Heart left ventricle (tissue), 16 donors: ENCODE measurements at regions not wholly inside any gene's neighbourhood (a gene's known extent, or its start where the extent isn't known, plus 50 kb on each side); places are given as distances from the start of the nearest gene placed in this dataset.
A peak's percentile ranks its signal among the peaks of the same experiment; 100 is the strongest.

ENCODE experiments used
- ATAC-seq, 4 donors: fragments of 200-7000 bp; cut with Tn5 transposase; one replicate each; pipeline ENCODE4 v1.9.1; 2020 to 2022; ENCODE audit warnings: moderate library complexity in 4 of 4, mild to moderate bottlenecking in 3 of 4, moderate number of reproducible peaks in 1 of 4
- DNase-seq, 5 donors: peaks; one replicate each; pipeline ENCODE4 v3.0.0-alpha.2; 2020
- H3K27ac ChIP-seq, 12 donors: fragments of 200-600 bp; sonication (generic) in 4 of 12; one replicate each; pipeline versions ENCODE4 v1.5.0 to v1.8.0; 2016 to 2022; ENCODE audit warnings: mild to moderate bottlenecking in 2 of 12
- H3K27me3 ChIP-seq, 9 donors: fragments of 200-600 bp; sonication (generic) in 2 of 9; one replicate each; pipeline versions ENCODE4 v1.5.1 to v1.8.0; 2016 to 2022; ENCODE audit warnings: mild to moderate bottlenecking in 3 of 9
- H3K36me3 ChIP-seq, 9 donors: fragments of 200-600 bp; sonication (generic) in 2 of 9; one replicate each; pipeline versions ENCODE4 v1.5.0 to v1.8.0; 2018 to 2022; ENCODE audit warnings: mild to moderate bottlenecking in 2 of 9
- H3K4me1 ChIP-seq, 12 donors: fragments of 200-600 bp; sonication (generic) in 4 of 12; one replicate each; pipeline versions ENCODE4 v1.5.0 to v1.8.0; 2016 to 2022; ENCODE audit warnings: mild to moderate bottlenecking in 3 of 12
- H3K4me3 ChIP-seq, 12 donors: fragments of 200-600 bp; sonication (generic) in 4 of 12; one replicate each; pipeline versions ENCODE4 v1.5.0 to v1.8.0; 2017 to 2022; ENCODE audit warnings: mild to moderate bottlenecking in 9 of 12, moderate library complexity in 4 of 12
- H3K9me3 ChIP-seq, 12 donors: fragments of 200-600 bp; sonication (generic) in 4 of 12; one replicate each; pipeline versions ENCODE4 v1.5.0 to v1.8.0; 2016 to 2022; ENCODE audit warnings: mild to moderate bottlenecking in 1 of 12
- POLR2A ChIP-seq, 2 donors: fragments of 450-650 bp; IDR thresholded peaks; one replicate each; pipeline ENCODE4 v1.6.1; 2017; ENCODE audit warnings: antibody characterized with exemption in 2 of 2, mild to moderate bottlenecking in 2 of 2, moderate library complexity in 2 of 2
- WGBS, 4 donors: extraction: QIAGEN DNeasy Blood & Tissue Kit in 2 of 4; methylation state at CpG; one replicate each; pipeline versions ENCODE4 v1.1.5 to v1.1.7; 2013 to 2018; 5-methylcytosine and 5-hydroxymethylcytosine counted together
- intact Hi-C, 10 donors: fragments of 100-400 bp; cut with DNase I; formaldehyde crosslinking; loops; one replicate each; pipeline versions ENCODE4 v1.11.1 to v1.14.2; 2022
- TF ChIP-seq, protein P1 (sequence below), 12 donors: fragments of 200-600 bp; sonication (generic) in 4 of 12; IDR thresholded peaks; one replicate each; pipeline versions ENCODE4 v1.5.0 to v1.8.0; 2018 to 2022; ENCODE audit warnings: antibody characterized with exemption in 12 of 12, mild to moderate bottlenecking in 5 of 12
- donor health status: ischemic (EF 13 %, LVEDD 7.1; RV severe dilation, severe dysfunction).
- donor health status: healthy with polysubstance abuse.
- donor health status: DM: no; HTN: yes; CAD: no.
- donor health status: DM: no; HTN: no; CAD: no.
- donor health status: ischemic (EF 25% LVEDD 6.9; RV normal size, moderate dysfunction).
- donor health status: ischemic (EF 25% LVEDD 5.7; RV mildly dilated, moderate dysfunction).
- donor health status: healthy.
- donor health status: DM: yes; HTN: yes; CAD: no.
- donor health status: ischemic (EF 35%, LVEDD 5.7; RV mildly dilated, moderate dysfunction).
- donor health status: nonischemic (EF 11% LVEDD 7.7; RV severe dilation, severe dysfunction).
- donor health status: DM: yes; HTN: yes; CAD: no.
- donor health status: PGD.
- donor health status: ischemic (EF 29% LVEDD 5.4; RV normal size, mild dysfunction).
- donor health status: nonischemic (EF 23%, LVEDD 6.1; RV moderate dilation, normal function).

DNA sequence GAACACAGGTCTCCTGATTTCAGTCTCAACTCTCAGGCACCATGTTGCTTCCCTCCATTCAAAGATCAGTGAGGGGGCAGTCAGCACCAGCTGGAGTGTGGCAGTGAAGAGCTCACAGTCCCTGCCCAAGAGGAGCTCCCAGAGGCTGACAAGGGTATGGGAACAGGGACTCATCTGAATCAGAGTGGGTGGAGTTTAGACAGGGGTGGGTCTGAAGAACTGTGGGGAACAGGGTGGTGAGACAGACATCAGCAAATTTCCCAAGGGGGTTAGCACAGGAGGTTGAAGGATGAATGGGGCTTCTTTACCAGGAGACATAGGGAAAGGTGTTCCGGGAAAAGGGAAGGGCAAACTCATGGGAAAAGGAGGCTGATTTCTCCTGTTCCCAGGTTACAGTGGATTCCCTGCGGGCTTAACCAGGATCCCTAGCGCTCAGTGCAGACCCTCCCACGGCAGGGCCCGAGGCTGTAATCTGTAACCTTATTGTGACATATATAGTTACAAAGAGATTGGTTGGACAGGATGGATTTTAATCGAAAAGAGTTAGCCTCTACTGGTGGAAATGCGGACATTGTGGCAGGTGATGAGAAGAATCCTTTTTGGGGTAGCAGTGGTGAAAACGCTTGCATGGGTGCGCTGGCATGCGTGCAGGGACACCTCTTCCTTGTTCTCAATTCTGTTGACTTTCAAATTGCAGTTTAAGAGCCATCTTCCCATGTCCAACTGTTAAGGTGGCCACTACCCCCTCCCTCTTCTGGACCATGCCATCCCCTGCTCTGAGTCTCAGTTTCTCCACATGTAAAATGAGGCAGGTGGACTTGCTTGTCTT is 160.3 kb downstream of the SMAD6 start:
- no peaks in the 10 kb centered on the region for H3K27me3 ChIP-seq

DNA sequence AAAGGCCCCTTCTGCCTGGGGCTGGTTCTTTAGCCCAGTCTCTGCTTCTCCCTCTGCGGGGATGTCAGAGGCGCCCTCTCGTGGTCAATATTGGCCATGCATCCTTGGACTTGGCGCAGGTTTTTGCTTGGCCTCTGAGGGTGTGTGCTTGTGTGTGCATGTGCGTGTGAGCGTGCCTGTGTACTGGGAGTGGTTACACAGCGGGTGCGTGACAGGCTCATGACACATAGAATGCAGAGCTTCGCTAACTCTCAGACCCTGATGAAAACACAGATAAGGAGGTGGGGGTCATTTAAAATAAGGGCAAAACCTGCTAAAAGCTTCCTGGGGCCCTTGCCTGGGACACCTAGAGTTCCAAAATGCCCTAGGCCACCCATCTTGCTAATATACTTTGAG is 160.9 kb downstream of the SMAD6 start:
- Histone ChIP-seq H3K4me3 (no peak overlapping the region), H3K4me1 (peaks cover 0 to 29% (median 12%) of the 10 kb centered on the region in 12 donors), H3K9me3 (no peaks in the 10 kb centered on the region), H3K27me3 (no peaks in the 10 kb centered on the region), H3K36me3 (peaks cover 0 to 9% (median 0%) of the 10 kb centered on the region in 9 donors), H3K27ac (no peak overlapping the region)
- WGBS, 4 donors = 2 to 6% (median 4%) methylated on average over 9 of the region's 9 CpGs
- peak; percentile 78 to 87 (median 80) for DNase-seq
- intact Hi-C loops = loop anchor here in 1 of 10 donors (1.0 kb wide), 1 partner anchor 40 kb away; no protein-coding TSS in a partner anchor
- ATAC-seq = peak; percentile 72 to 89 (median 88)
- TF ChIP-seq, protein P1, sequence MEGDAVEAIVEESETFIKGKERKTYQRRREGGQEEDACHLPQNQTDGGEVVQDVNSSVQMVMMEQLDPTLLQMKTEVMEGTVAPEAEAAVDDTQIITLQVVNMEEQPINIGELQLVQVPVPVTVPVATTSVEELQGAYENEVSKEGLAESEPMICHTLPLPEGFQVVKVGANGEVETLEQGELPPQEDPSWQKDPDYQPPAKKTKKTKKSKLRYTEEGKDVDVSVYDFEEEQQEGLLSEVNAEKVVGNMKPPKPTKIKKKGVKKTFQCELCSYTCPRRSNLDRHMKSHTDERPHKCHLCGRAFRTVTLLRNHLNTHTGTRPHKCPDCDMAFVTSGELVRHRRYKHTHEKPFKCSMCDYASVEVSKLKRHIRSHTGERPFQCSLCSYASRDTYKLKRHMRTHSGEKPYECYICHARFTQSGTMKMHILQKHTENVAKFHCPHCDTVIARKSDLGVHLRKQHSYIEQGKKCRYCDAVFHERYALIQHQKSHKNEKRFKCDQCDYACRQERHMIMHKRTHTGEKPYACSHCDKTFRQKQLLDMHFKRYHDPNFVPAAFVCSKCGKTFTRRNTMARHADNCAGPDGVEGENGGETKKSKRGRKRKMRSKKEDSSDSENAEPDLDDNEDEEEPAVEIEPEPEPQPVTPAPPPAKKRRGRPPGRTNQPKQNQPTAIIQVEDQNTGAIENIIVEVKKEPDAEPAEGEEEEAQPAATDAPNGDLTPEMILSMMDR (IDR thresholded peaks at IDR 0.05) = peak; percentile 87 to 95 (median 92)
- TF ChIP-seq POLR2A (IDR thresholded peaks at IDR 0.05) = no peak

More for the DNA sequence above, 160.3 kb downstream of the SMAD6 start:
- peaks cover 0 to 29% (median 12%) of the 10 kb centered on the region in 12 donors for H3K4me1 ChIP-seq
- DNase-seq = peak in 2 of 5 donors; percentile 3 to 33
- no peak overlapping the region for H3K4me3 ChIP-seq
- peak in 1 of 4 donors; percentile 12 for ATAC-seq
- TF ChIP-seq, protein P1 (IDR thresholded peaks at IDR 0.05) = no peak
- no peak for TF ChIP-seq POLR2A (IDR thresholded peaks at IDR 0.05)
- WGBS, 4 donors = 79 to 82% (median 81%) methylated on average over 10 of the region's 10 CpGs
- H3K36me3 ChIP-seq = peaks cover 0 to 9% (median 0%) of the 10 kb centered on the region in 9 donors
- intact Hi-C loops = no loop called here
- H3K9me3 ChIP-seq = no peaks in the 10 kb centered on the region
- no peak overlapping the region for H3K27ac ChIP-seq

DNA sequence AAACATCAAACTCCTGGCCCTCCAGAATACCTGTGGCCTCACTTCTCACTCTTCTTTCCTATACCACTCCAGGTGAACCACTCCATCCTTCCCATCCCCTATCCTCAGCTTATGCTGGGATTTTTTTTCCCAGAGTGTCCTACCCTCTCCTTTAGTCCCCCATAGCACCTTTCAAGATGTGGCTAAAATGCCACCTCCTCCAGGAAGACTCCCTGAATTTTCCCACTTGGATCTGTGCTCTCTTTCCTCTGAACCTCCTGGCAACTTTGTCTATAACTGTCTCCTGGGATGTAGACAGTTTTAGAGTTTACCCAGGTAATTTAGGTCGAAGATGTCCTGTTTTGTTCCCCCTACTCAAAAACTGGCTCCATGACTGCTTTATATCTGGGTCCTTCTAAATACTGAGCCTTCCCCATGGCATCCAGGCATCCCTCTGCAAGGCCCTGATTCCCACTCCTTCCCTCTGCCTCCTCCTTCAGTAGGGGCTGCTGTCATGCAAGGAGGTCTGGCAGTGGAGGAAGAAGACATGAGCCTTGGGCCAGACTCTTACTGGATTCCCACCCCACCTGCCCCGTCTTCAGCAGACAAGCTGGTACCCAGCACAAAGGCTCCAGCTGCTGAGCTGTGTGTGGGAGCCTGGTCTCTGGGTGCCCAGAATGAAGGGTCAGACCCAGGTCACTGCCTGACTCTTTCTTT is 161.5 kb downstream of the SMAD6 start:
- intact Hi-C loops = loop anchor here in 1 of 10 donors (1.0 kb wide), 1 partner anchor 40 kb away; no protein-coding TSS in a partner anchor
- Histone ChIP-seq H3K4me1 (peaks cover 0 to 29% (median 12%) of the 10 kb centered on the region in 12 donors), H3K27ac (no peak overlapping the region), H3K27me3 (no peaks in the 10 kb centered on the region), H3K36me3 (peaks cover 0 to 9% (median 0%) of the 10 kb centered on the region in 9 donors), H3K4me3 (no peak overlapping the region), H3K9me3 (no peaks in the 10 kb centered on the region)
- 83 to 98% (median 93%) methylated on average over 2 of the region's 2 CpGs for WGBS, 4 donors
- DNase-seq (peak in 2 of 5 donors; percentile 8 to 12), ATAC-seq (no peak)
- TF ChIP-seq, protein P1 (IDR thresholded peaks at IDR 0.05) = no peak
- no peak for TF ChIP-seq POLR2A (IDR thresholded peaks at IDR 0.05)
